GM12872 (cell line): ENCODE measurements at regions not wholly inside any gene's neighbourhood (a gene's known extent, or its start where the extent isn't known, plus 50 kb on each side); places are given as distances from the start of the nearest gene placed in this dataset.

ENCODE experiments used
- CTCF ChIP-seq: IDR thresholded peaks from 3 replicates; pipeline ENCODE4 v1.5.1; 2011; ENCODE audit warnings: low read depth, mild to moderate bottlenecking, low read length, moderate library complexity; ENCODE audit not compliant: insufficient read depth

- TF ChIP-seq CTCF, result 0 out of 3 replicates have a peak, but pooled peaks have one; percentile 10
Measured at GRCh38 chr7:116097365-116098009, 66.9 kb upstream of the TFEC start.

- TF ChIP-seq CTCF, result no peak
Measured at GRCh38 chr7:116098175-116098574, 67.6 kb upstream of the TFEC start.

- TF ChIP-seq CTCF, result no peak
Measured at GRCh38 chr7:116100626-116101025, 70.1 kb upstream of the TFEC start.

GRCh38 chr7:116101704-116102103, 71.1 kb upstream of the TFEC start:
- TF ChIP-seq CTCF, result no peak

GRCh38 chr7:116111475-116111874, 80.9 kb upstream of the TFEC start:
- TF ChIP-seq CTCF, result no peak

GRCh38 chr7:116113310-116113709, 82.7 kb upstream of the TFEC start:
- no peak for TF ChIP-seq CTCF

- TF ChIP-seq CTCF, result no peak
Measured at GRCh38 chr7:116120839-116121238, 89.5 kb upstream of the TES start.
